ENCODE measurements at regions not wholly inside any gene's neighbourhood (a gene's known extent, or its start where the extent isn't known, plus 50 kb on each side); places are given as distances from the start of the nearest gene placed in this dataset.

DNA sequence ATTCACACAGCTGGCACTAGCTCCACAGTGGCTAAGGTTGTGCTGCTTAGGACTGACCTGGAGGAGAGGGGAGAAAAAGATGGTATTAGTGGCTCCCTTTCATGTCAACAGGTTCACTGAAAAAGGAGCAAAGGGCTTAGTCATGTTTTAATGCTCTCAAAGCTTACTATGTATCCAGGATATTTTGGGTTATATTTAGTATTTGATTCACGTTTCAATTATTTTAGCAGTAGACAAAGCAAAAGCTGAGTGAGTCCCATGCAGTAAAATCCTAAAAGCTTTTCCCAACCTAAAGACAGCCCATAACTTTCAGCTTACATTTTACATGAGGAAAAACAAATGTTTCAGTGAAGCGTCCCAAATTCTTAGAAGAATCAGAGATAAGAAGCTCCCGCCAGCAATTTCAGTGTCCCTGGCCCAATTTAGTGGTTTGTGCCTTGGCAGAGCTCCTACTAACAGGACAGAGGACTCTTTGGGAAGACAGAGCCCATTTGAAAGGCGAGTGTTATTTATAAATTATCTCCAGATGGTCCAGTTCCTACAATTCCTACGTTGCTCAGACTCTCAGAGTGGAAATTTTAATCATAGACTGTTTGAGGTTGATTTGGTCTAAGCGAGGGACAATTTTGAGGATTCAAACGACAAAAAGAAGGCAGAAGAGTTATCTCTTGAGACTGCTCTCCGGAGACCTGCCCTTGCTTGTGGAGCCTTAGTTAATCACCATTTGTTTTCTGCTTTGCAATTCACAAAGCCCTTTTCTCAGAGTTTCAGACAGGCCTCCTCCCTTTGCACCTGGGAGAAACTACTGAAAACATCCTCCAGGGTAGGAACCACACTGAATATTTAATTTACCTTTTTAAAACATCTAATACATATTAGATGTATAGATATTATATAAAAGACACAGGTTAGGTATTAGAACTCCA is 225.0 kb upstream of the ANKRD55 start:
- TF ChIP-seq, protein P1, sequence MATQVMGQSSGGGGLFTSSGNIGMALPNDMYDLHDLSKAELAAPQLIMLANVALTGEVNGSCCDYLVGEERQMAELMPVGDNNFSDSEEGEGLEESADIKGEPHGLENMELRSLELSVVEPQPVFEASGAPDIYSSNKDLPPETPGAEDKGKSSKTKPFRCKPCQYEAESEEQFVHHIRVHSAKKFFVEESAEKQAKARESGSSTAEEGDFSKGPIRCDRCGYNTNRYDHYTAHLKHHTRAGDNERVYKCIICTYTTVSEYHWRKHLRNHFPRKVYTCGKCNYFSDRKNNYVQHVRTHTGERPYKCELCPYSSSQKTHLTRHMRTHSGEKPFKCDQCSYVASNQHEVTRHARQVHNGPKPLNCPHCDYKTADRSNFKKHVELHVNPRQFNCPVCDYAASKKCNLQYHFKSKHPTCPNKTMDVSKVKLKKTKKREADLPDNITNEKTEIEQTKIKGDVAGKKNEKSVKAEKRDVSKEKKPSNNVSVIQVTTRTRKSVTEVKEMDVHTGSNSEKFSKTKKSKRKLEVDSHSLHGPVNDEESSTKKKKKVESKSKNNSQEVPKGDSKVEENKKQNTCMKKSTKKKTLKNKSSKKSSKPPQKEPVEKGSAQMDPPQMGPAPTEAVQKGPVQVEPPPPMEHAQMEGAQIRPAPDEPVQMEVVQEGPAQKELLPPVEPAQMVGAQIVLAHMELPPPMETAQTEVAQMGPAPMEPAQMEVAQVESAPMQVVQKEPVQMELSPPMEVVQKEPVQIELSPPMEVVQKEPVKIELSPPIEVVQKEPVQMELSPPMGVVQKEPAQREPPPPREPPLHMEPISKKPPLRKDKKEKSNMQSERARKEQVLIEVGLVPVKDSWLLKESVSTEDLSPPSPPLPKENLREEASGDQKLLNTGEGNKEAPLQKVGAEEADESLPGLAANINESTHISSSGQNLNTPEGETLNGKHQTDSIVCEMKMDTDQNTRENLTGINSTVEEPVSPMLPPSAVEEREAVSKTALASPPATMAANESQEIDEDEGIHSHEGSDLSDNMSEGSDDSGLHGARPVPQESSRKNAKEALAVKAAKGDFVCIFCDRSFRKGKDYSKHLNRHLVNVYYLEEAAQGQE (IDR thresholded peaks at IDR 0.05; ENCODE audit: insufficient replicate concordance, low read depth), result no peak
- TF ChIP-seq SPI1 (IDR thresholded peaks at IDR 0.05; ENCODE audit: borderline replicate concordance, low read depth), result no peak
- Histone ChIP-seq H3K27ac (replicated peaks) (no peak overlapping the region), H3K27me3 (ENCODE audit: insufficient read depth, poor library complexity, severe bottlenecking) (no peaks in the 10 kb centered on the region), H3K4me3 (replicated peaks; ENCODE audit: insufficient read depth, low read length) (no peak overlapping the region)
- no peak for DNase-seq (ENCODE audit: low read depth in 1 of 2, low spot score in 1 of 2)

DNA sequence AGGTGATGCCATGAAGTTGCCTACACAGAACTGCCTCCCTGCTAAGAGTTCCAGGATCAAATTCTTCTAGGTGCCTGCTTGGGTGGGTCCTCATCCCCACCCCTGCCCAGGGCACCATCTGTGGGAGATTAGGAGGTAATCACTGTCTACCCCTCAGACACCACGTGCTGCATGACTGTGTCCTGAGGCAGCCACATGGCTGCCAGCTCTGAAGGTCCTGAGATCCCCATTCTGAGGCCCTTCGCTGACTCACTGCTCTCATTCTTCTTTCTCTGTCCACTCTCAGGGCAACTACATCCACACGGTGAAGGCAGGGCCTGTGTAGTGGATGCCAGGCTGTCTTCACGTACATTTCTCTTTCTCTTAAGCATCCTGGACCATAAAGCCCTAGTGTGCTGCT is 222.9 kb upstream of the ANKRD55 start:
- Histone ChIP-seq H3K27ac (replicated peaks) (no peak overlapping the region), H3K27me3 (ENCODE audit: insufficient read depth, poor library complexity, severe bottlenecking) (no peaks in the 10 kb centered on the region), H3K4me3 (replicated peaks; ENCODE audit: insufficient read depth, low read length) (no peak overlapping the region)
- DNase-seq (ENCODE audit: low read depth in 1 of 2, low spot score in 1 of 2), result no peak
- TF ChIP-seq SPI1 (IDR thresholded peaks at IDR 0.05; ENCODE audit: borderline replicate concordance, low read depth) (no peak), POLR2AphosphoS5 (IDR thresholded peaks at IDR 0.05; ENCODE audit: low read depth) (no peak), GABPA (IDR thresholded peaks at IDR 0.05; ENCODE audit: low read depth) (no peak)
- TF ChIP-seq, protein P2, sequence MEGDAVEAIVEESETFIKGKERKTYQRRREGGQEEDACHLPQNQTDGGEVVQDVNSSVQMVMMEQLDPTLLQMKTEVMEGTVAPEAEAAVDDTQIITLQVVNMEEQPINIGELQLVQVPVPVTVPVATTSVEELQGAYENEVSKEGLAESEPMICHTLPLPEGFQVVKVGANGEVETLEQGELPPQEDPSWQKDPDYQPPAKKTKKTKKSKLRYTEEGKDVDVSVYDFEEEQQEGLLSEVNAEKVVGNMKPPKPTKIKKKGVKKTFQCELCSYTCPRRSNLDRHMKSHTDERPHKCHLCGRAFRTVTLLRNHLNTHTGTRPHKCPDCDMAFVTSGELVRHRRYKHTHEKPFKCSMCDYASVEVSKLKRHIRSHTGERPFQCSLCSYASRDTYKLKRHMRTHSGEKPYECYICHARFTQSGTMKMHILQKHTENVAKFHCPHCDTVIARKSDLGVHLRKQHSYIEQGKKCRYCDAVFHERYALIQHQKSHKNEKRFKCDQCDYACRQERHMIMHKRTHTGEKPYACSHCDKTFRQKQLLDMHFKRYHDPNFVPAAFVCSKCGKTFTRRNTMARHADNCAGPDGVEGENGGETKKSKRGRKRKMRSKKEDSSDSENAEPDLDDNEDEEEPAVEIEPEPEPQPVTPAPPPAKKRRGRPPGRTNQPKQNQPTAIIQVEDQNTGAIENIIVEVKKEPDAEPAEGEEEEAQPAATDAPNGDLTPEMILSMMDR (IDR thresholded peaks at IDR 0.05; ENCODE audit: insufficient read depth, low read length), result no peak
- TF ChIP-seq, protein P1 (IDR thresholded peaks at IDR 0.05; ENCODE audit: insufficient replicate concordance, low read depth), result no peak

DNA sequence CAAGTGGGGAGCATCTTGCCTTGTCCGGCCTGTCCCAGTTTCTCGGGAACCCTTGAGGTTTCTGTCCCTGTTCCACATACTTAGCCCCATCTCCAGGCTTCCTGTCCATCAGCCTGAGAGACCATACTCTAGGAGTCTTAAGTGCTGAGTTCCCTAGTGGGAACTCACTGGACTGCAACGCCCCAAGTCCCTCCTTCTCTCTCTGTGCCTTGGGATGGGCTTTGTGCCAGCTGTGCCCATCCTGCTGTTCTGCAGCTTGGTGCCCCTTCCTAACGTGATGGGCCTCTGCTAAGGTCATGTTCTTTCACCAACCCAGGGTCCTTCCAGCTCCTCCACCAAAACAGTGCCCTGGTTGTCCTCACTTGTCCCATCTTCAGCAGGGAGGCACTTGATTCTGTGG is 222.3 kb upstream of the ANKRD55 start:
- Histone ChIP-seq H3K27ac (replicated peaks) (no peak overlapping the region), H3K27me3 (ENCODE audit: insufficient read depth, poor library complexity, severe bottlenecking) (no peaks in the 10 kb centered on the region), H3K4me3 (replicated peaks; ENCODE audit: insufficient read depth, low read length) (no peak overlapping the region)
- DNase-seq (ENCODE audit: low read depth in 1 of 2, low spot score in 1 of 2), result no peak
- TF ChIP-seq POLR2AphosphoS5 (IDR thresholded peaks at IDR 0.05; ENCODE audit: low read depth) (no peak), GABPA (IDR thresholded peaks at IDR 0.05; ENCODE audit: low read depth) (no peak), SPI1 (IDR thresholded peaks at IDR 0.05; ENCODE audit: borderline replicate concordance, low read depth) (no peak)
- TF ChIP-seq, protein P1 (IDR thresholded peaks at IDR 0.05; ENCODE audit: insufficient replicate concordance, low read depth), result no peak
- TF ChIP-seq, protein P2 (IDR thresholded peaks at IDR 0.05; ENCODE audit: insufficient read depth, low read length), result no peak

Data from HL-60 (cell line).